Kidney (tissue), 13 donors: ENCODE measurements at regions not wholly inside any gene's neighbourhood (a gene's known extent, or its start where the extent isn't known, plus 50 kb on each side); places are given as distances from the start of the nearest gene placed in this dataset.
"Not testable (repeated sequence)": the region's sequence is repeated elsewhere in the genome, so short reads cannot be mapped to it uniquely, and the experiment has no call there.

Experiments
- DNase-seq, 5 donors: peaks; one replicate each; pipeline ENCODE4 v3.0.0-alpha.2; 2013 to 2020
- FAIRE-seq: peaks from 2 replicates; lab custom pipeline; 2012; peaks lifted over from hg19 to GRCh38; lab: Jason Lieb, UNC
- H3K27ac ChIP-seq, 2 donors: one replicate each; pipeline ENCODE4 v1.7.0; 2013; ENCODE audit warnings: low read depth in 2 of 2, low read length in 2 of 2, inconsistent platforms in 1 of 2
- H3K27me3 ChIP-seq: one replicate; pipeline ENCODE4 v1.7.1; 2013; ENCODE audit warnings: low read length, inconsistent platforms; ENCODE audit not compliant: control insufficient read depth, insufficient read depth
- H3K36me3 ChIP-seq, 3 donors: one replicate each; pipeline versions ENCODE4 v1.7.0 to v1.7.1; 2013; ENCODE audit warnings: low read length in 3 of 3, control low read depth in 1 of 3, inconsistent platforms in 1 of 3; ENCODE audit not compliant: insufficient read depth in 3 of 3, control insufficient read depth in 2 of 3
- H3K4me1 ChIP-seq, 3 donors: one replicate each; pipeline versions ENCODE4 v1.7.0 to v1.7.1; 2013; ENCODE audit warnings: low read length in 3 of 3, inconsistent platforms in 1 of 3, low read depth in 1 of 3; ENCODE audit not compliant: control insufficient read depth in 2 of 3, insufficient read depth in 2 of 3
- H3K4me3 ChIP-seq, 3 donors: one replicate each; pipeline versions ENCODE4 v1.7.0 to v1.8.1; 2013; ENCODE audit warnings: low read length in 3 of 3, control low read depth in 1 of 3, inconsistent platforms in 1 of 3
- H3K9ac ChIP-seq, 3 donors: one replicate each; pipeline versions ENCODE4 v1.7.0 to v1.7.1; 2013; ENCODE audit warnings: low read length in 3 of 3, control low read depth in 1 of 3, inconsistent platforms in 1 of 3
- H3K9me3 ChIP-seq, 3 donors: one replicate each; pipeline versions ENCODE4 v1.7.0 to v1.7.1; 2013; ENCODE audit warnings: low read length in 3 of 3, control low read depth in 1 of 3, inconsistent platforms in 1 of 3; ENCODE audit not compliant: control insufficient read depth in 2 of 3, insufficient read depth in 1 of 3
- intact Hi-C: fragments of 100-400 bp; cut with DNase I; formaldehyde crosslinking; loops from one replicate; pipeline ENCODE4 v1.11.1; 2022
- TF ChIP-seq, protein P1 (sequence below): IDR thresholded peaks from 3 replicates; pipeline ENCODE4 v1.5.1; 2012; ENCODE audit warnings: mild to moderate bottlenecking, moderate library complexity, borderline replicate concordance; ENCODE audit not compliant: insufficient read depth; ENCODE audit errors: extremely low read depth
- donor health status: control.
- donor health status: control.
- donor health status: control.
- donor health status: control.
- donor health status: control.
- donor health status: DM: yes; HTN: yes; CAD: no.
- donor health status: Normal renal cell carcinoma (clear cell type).

- intact Hi-C loops = loop anchor here (10.0 kb wide), 1 partner anchor 241 kb away; no protein-coding TSS in a partner anchor
Observed at GRCh38 chr16:88193706-88194396, 188.9 kb upstream of the ZNF469 start.

DNA sequence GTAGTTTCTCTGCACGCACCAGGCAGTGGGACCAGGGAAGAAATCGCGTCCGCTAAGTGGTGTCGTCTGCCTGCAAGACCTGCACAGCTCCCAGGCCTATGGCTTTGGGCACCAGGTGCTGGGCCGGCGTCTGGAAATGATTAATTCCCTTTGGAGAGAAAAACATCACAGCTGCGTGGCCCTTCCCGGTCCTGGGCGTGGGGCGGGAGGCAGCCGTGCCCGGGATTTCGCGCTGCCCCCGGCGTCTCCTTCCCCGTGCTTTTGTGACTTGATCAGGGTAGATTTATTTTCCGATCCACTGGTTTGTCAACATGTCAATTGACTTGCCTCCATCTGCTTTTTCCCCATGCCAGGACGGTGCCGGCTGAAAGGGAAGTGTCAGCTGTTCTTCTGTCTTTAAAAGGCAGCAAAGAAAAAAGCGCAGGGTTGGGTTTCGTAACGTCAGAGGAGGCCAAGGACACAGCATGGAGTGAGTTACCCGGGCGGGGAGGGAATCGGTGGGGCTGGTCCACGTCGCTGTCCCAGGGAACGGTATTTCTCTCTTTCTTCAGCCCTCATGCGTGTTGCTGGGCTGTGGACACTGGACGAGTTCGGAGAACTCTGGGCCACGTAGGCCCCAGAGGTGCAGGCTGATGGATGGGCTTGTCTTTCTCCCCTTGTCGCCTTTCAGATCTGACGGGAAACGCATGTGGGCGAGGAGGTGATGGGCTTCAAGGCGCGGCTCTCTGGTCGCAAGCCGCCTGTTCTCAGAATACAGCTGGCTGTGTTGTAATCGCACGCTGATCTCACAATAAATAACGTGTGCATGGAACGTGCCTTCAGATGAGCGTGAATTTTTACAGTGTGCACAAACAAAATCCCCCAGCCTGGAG is 188.1 kb upstream of the ZNF469 start:
- Histone ChIP-seq H3K9ac (no peak overlapping the region), H3K36me3 (peaks cover 0 to 2% (median 0%) of the 10 kb centered on the region in 3 donors), H3K27ac (no peak overlapping the region), H3K4me3 (no peak overlapping the region), H3K27me3 (peaks cover 2% of the 10 kb centered on the region), H3K9me3 (peaks cover 0 to 2% (median 0%) of the 10 kb centered on the region in 3 donors), H3K4me1 (peaks cover 0 to 3% (median 2%) of the 10 kb centered on the region in 3 donors)
- TF ChIP-seq, protein P1, sequence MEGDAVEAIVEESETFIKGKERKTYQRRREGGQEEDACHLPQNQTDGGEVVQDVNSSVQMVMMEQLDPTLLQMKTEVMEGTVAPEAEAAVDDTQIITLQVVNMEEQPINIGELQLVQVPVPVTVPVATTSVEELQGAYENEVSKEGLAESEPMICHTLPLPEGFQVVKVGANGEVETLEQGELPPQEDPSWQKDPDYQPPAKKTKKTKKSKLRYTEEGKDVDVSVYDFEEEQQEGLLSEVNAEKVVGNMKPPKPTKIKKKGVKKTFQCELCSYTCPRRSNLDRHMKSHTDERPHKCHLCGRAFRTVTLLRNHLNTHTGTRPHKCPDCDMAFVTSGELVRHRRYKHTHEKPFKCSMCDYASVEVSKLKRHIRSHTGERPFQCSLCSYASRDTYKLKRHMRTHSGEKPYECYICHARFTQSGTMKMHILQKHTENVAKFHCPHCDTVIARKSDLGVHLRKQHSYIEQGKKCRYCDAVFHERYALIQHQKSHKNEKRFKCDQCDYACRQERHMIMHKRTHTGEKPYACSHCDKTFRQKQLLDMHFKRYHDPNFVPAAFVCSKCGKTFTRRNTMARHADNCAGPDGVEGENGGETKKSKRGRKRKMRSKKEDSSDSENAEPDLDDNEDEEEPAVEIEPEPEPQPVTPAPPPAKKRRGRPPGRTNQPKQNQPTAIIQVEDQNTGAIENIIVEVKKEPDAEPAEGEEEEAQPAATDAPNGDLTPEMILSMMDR = no peak
- DNase-seq (peak in 4 of 5 donors; percentile 68 to 80 (median 75)), FAIRE-seq (no peak)
- intact Hi-C loops = loop anchor here (10.0 kb wide), 1 partner anchor 240 kb away; no protein-coding TSS in a partner anchor

More at GRCh38 chr16:88193706-88194396, 188.9 kb upstream of the ZNF469 start:
- H3K4me3 ChIP-seq, H3K9me3 ChIP-seq, FAIRE-seq, H3K9ac ChIP-seq, H3K4me1 ChIP-seq, H3K36me3 ChIP-seq, H3K27ac ChIP-seq, H3K27me3 ChIP-seq: not testable (repeated sequence)
- TF ChIP-seq, protein P1 = peak; percentile 36
- DNase-seq = peak in 4 of 5 donors; percentile 80 to 88 (median 84)

GRCh38 chr16:88195269-88195705 is 187.5 kb upstream of the ZNF469 start:
- intact Hi-C loops = loop anchor here (10.0 kb wide), 1 partner anchor 240 kb away; no protein-coding TSS in a partner anchor
- Histone ChIP-seq H3K9ac (no peak overlapping the region), H3K4me1 (peaks cover 0 to 3% (median 2%) of the 10 kb centered on the region in 3 donors)

More at GRCh38 chr16:88195269-88195705, 187.5 kb upstream of the ZNF469 start:
- TF ChIP-seq, protein P1 = no peak
- Histone ChIP-seq H3K4me3 (no peak overlapping the region), H3K27me3 (peaks cover 2% of the 10 kb centered on the region), H3K27ac (no peak overlapping the region), H3K9me3 (peaks cover 0 to 2% (median 0%) of the 10 kb centered on the region in 3 donors), H3K36me3 (peaks cover 0 to 2% (median 0%) of the 10 kb centered on the region in 3 donors)
- FAIRE-seq (no peak), DNase-seq (no peak)
